Mesendoderm (in vitro differentiated cells): ENCODE measurements at regions not wholly inside any gene's neighbourhood (a gene's known extent, or its start where the extent isn't known, plus 50 kb on each side); places are given as distances from the start of the nearest gene placed in this dataset.

Source experiments
- DNase-seq: peaks from one replicate; pipeline ENCODE4 v3.0.0; 2013
- H2AK5ac ChIP-seq: 2 replicates; pipeline ENCODE4 v1.6.1; 2013; ENCODE audit warnings: low read length, inconsistent platforms
- H2BK120ac ChIP-seq: 2 replicates; pipeline ENCODE4 v1.6.1; 2013; ENCODE audit warnings: low read depth, mild to moderate bottlenecking, low read length, moderate library complexity, mixed read lengths
- H2BK15ac ChIP-seq: replicated peaks from 2 replicates; pipeline ENCODE4 v1.6.1; 2013; ENCODE audit warnings: low read depth, mild to moderate bottlenecking, moderate library complexity
- H2BK5ac ChIP-seq: 2 replicates; pipeline ENCODE4 v1.6.1; 2013; ENCODE audit warnings: low read length, inconsistent platforms
- H3K18ac ChIP-seq: 2 replicates; pipeline ENCODE4 v1.6.1; 2013; ENCODE audit warnings: mild to moderate bottlenecking, low read length, mixed read lengths
- H3K23ac ChIP-seq: one replicate; pipeline ENCODE4 v1.6.1; 2013; ENCODE audit warnings: low read length
- H3K27ac ChIP-seq: 2 replicates; pipeline ENCODE4 v1.5.1; 2013; ENCODE audit warnings: low read depth, mild to moderate bottlenecking, inconsistent platforms, low read length, moderate library complexity
- H3K27me3 ChIP-seq: 2 replicates; pipeline ENCODE4 v1.6.1; 2013; ENCODE audit warnings: low read length, control low read depth, mild to moderate bottlenecking, inconsistent platforms; ENCODE audit not compliant: insufficient read depth, poor library complexity
- H3K36me3 ChIP-seq: 2 replicates; pipeline ENCODE4 v1.6.1; 2013; ENCODE audit warnings: low read length, inconsistent platforms; ENCODE audit not compliant: control insufficient read depth, insufficient read depth
- H3K4ac ChIP-seq: one replicate; pipeline ENCODE4 v1.6.1; 2013; ENCODE audit warnings: low read depth, mild to moderate bottlenecking, low read length, moderate library complexity
- H3K4me1 ChIP-seq: 2 replicates; pipeline ENCODE4 v1.6.1; 2013; ENCODE audit warnings: low read depth, low read length, inconsistent platforms; ENCODE audit not compliant: control insufficient read depth
- H3K4me2 ChIP-seq: 2 replicates; pipeline ENCODE4 v1.6.1; 2013; ENCODE audit warnings: low read length
- H3K4me3 ChIP-seq: 2 replicates; pipeline ENCODE4 v1.5.1; 2013; ENCODE audit warnings: mild to moderate bottlenecking, low read length
- H3K56ac ChIP-seq: one replicate; pipeline ENCODE4 v1.6.1; 2013; ENCODE audit warnings: low read length
- H3K79me1 ChIP-seq: 2 replicates; pipeline ENCODE4 v1.6.1; 2013; ENCODE audit warnings: low read length, inconsistent platforms
- H3K79me2 ChIP-seq: 2 replicates; pipeline ENCODE4 v1.6.1; 2013; ENCODE audit warnings: mild to moderate bottlenecking, low read length; ENCODE audit not compliant: control insufficient read depth, insufficient read depth
- H3K9ac ChIP-seq: 2 replicates; pipeline ENCODE4 v1.6.1; 2013; ENCODE audit warnings: low read length, inconsistent platforms
- H4K5ac ChIP-seq: one replicate; pipeline ENCODE4 v1.6.1; 2013; ENCODE audit warnings: low read length
- H4K8ac ChIP-seq: one replicate; pipeline ENCODE4 v1.6.1; 2013; ENCODE audit warnings: low read depth, mild to moderate bottlenecking, control low read depth, low read length, moderate library complexity
- WGBS: extraction: QIAGEN DNeasy Blood & Tissue Kit; methylation state at CpG from one replicate; pipeline ENCODE4 v1.1.7; 2013; ENCODE audit warnings: low lambda C conversion rate, missing lambda C conversion rate; ENCODE audit not compliant: insufficient coverage; ENCODE audit errors: extremely low coverage; 5-methylcytosine and 5-hydroxymethylcytosine counted together

GRCh38 chr6:10268611-10269310 is 146.1 kb downstream of the TFAP2A start:
- Histone ChIP-seq H3K27ac (no peak overlapping the region), H3K56ac (no peak overlapping the region), H4K8ac (no peak overlapping the region), H3K27me3 (peaks cover 6% of the 10 kb centered on the region), H3K4ac (no peak overlapping the region), H2BK5ac (no peak overlapping the region), H3K4me1 (no peaks in the 10 kb centered on the region), H2BK120ac (no peak overlapping the region), H3K4me2 (no peak overlapping the region), H3K18ac (no peak overlapping the region), H3K23ac (no peak overlapping the region), H3K79me1 (no peaks in the 10 kb centered on the region), H2AK5ac (no peak overlapping the region), H3K9ac (no peak overlapping the region), H2BK15ac (no peak overlapping the region), H3K4me3 (no peak overlapping the region), H3K79me2 (no peaks in the 10 kb centered on the region), H3K36me3 (no peaks in the 10 kb centered on the region), H4K5ac (no peak overlapping the region)
- WGBS: no CpG with 5 or more reads among the region's 14 CpGs
- no peak for DNase-seq

GRCh38 chr6:10268111-10268510 is 146.8 kb downstream of the TFAP2A start:
- H2BK120ac ChIP-seq: no peak overlapping the region
- H2AK5ac ChIP-seq: no peak overlapping the region
- H3K9ac ChIP-seq: no peak overlapping the region
- no peak overlapping the region for H4K5ac ChIP-seq
- no peak overlapping the region for H2BK15ac ChIP-seq
- no peak overlapping the region for H3K56ac ChIP-seq
- no peak overlapping the region for H2BK5ac ChIP-seq
- no peak overlapping the region for H3K18ac ChIP-seq
- no CpG with 5 or more reads among the region's 4 CpGs for WGBS
- no peaks in the 10 kb centered on the region for H3K79me2 ChIP-seq
- H4K8ac ChIP-seq: no peak overlapping the region
- no peaks in the 10 kb centered on the region for H3K4me1 ChIP-seq
- H3K27ac ChIP-seq: no peak overlapping the region
- no peak overlapping the region for H3K23ac ChIP-seq
- H3K4me3 ChIP-seq: no peak overlapping the region
- no peaks in the 10 kb centered on the region for H3K79me1 ChIP-seq
- no peak overlapping the region for H3K4ac ChIP-seq
- H3K4me2 ChIP-seq: no peak overlapping the region
- peaks cover 6% of the 10 kb centered on the region for H3K27me3 ChIP-seq
- no peak for DNase-seq
- H3K36me3 ChIP-seq: no peaks in the 10 kb centered on the region

- H3K4me2 ChIP-seq: no peak overlapping the region
- no peak overlapping the region for H2BK5ac ChIP-seq
- H3K9ac ChIP-seq: no peak overlapping the region
- no peak overlapping the region for H3K56ac ChIP-seq
- DNase-seq: no peak
- H3K18ac ChIP-seq: no peak overlapping the region
- H2AK5ac ChIP-seq: no peak overlapping the region
- H3K27me3 ChIP-seq: peaks cover 6% of the 10 kb centered on the region
- no peak overlapping the region for H3K4me3 ChIP-seq
- H3K36me3 ChIP-seq: no peaks in the 10 kb centered on the region
- no peak overlapping the region for H3K27ac ChIP-seq
- no peak overlapping the region for H2BK15ac ChIP-seq
- H4K5ac ChIP-seq: no peak overlapping the region
- no peak overlapping the region for H3K4ac ChIP-seq
- H3K23ac ChIP-seq: no peak overlapping the region
- H3K79me1 ChIP-seq: no peaks in the 10 kb centered on the region
- H4K8ac ChIP-seq: no peak overlapping the region
- H2BK120ac ChIP-seq: no peak overlapping the region
- no peaks in the 10 kb centered on the region for H3K79me2 ChIP-seq
- no peaks in the 10 kb centered on the region for H3K4me1 ChIP-seq
- WGBS: no CpG with 5 or more reads among the region's 4 CpGs
These were observed 148.4 kb downstream of the TFAP2A start for GRCh38 chr6:10266462-10266861.

- no peaks in the 10 kb centered on the region for H3K79me2 ChIP-seq
- WGBS: no CpG with 5 or more reads among the region's 2 CpGs
These were observed 148.8 kb downstream of the TFAP2A start for GRCh38 chr6:10266061-10266460.

GRCh38 chr6:10262505-10262904 is 152.4 kb downstream of the TFAP2A start:
- Histone ChIP-seq H3K4me3 (no peak overlapping the region), H4K5ac (no peak overlapping the region), H4K8ac (no peak overlapping the region), H3K27me3 (no peaks in the 10 kb centered on the region), H3K4me1 (no peaks in the 10 kb centered on the region), H3K23ac (no peak overlapping the region), H2AK5ac (no peak overlapping the region), H3K4ac (no peak overlapping the region), H2BK15ac (no peak overlapping the region), H3K56ac (no peak overlapping the region), H3K79me1 (no peaks in the 10 kb centered on the region), H3K36me3 (no peaks in the 10 kb centered on the region), H3K4me2 (no peak overlapping the region), H2BK5ac (no peak overlapping the region), H3K27ac (no peak overlapping the region), H3K79me2 (no peaks in the 10 kb centered on the region), H3K9ac (no peak overlapping the region), H3K18ac (no peak overlapping the region), H2BK120ac (no peak overlapping the region)
- WGBS: no CpG with 5 or more reads among the region's 2 CpGs
- DNase-seq: no peak

More at GRCh38 chr6:10266061-10266460, 148.8 kb downstream of the TFAP2A start:
- Histone ChIP-seq H3K4me3 (no peak overlapping the region), H4K5ac (no peak overlapping the region), H3K56ac (no peak overlapping the region), H3K27me3 (peaks cover 6% of the 10 kb centered on the region), H3K4me2 (no peak overlapping the region), H2BK120ac (no peak overlapping the region), H3K18ac (no peak overlapping the region), H3K4me1 (no peaks in the 10 kb centered on the region), H3K27ac (no peak overlapping the region), H3K9ac (no peak overlapping the region), H3K79me1 (no peaks in the 10 kb centered on the region), H4K8ac (no peak overlapping the region), H2BK15ac (no peak overlapping the region), H3K23ac (no peak overlapping the region), H3K36me3 (no peaks in the 10 kb centered on the region), H3K4ac (no peak overlapping the region), H2BK5ac (no peak overlapping the region), H2AK5ac (no peak overlapping the region)
- DNase-seq: no peak

GRCh38 chr6:10259671-10260070 is 155.2 kb downstream of the TFAP2A start:
- H3K56ac ChIP-seq: no peak overlapping the region
- H3K9ac ChIP-seq: no peak overlapping the region
- no peak overlapping the region for H2AK5ac ChIP-seq
- H3K79me2 ChIP-seq: no peaks in the 10 kb centered on the region
- H2BK5ac ChIP-seq: no peak overlapping the region
- no peak overlapping the region for H2BK120ac ChIP-seq
- no peak overlapping the region for H3K18ac ChIP-seq
- no peak overlapping the region for H4K8ac ChIP-seq
- no peak overlapping the region for H3K27ac ChIP-seq
- H3K4ac ChIP-seq: no peak overlapping the region
- no peak overlapping the region for H3K23ac ChIP-seq
- H2BK15ac ChIP-seq: no peak overlapping the region
- no peak overlapping the region for H3K4me3 ChIP-seq
- no peaks in the 10 kb centered on the region for H3K27me3 ChIP-seq
- no peak overlapping the region for H4K5ac ChIP-seq
- WGBS: no CpG with 5 or more reads among the region's 3 CpGs
- no peak for DNase-seq
- no peaks in the 10 kb centered on the region for H3K79me1 ChIP-seq
- no peak overlapping the region for H3K4me2 ChIP-seq
- H3K36me3 ChIP-seq: no peaks in the 10 kb centered on the region
- H3K4me1 ChIP-seq: no peaks in the 10 kb centered on the region
